IPS-20b (cell line): ENCODE measurements at regions not wholly inside any gene's neighbourhood (a gene's known extent, or its start where the extent isn't known, plus 50 kb on each side); places are given as distances from the start of the nearest gene placed in this dataset.

Experiments used
- H3K27ac ChIP-seq: one replicate; pipeline ENCODE4 v1.5.1; 2013; ENCODE audit warnings: low read length
- H3K27me3 ChIP-seq: 2 replicates; pipeline ENCODE4 v1.6.1; 2013; ENCODE audit warnings: mild to moderate bottlenecking, low read length, inconsistent platforms; ENCODE audit not compliant: insufficient read depth
- H3K36me3 ChIP-seq: 2 replicates; pipeline ENCODE4 v1.6.1; 2013; ENCODE audit warnings: low read depth, mild to moderate bottlenecking, inconsistent platforms, low read length, moderate library complexity; ENCODE audit not compliant: insufficient read depth
- H3K4me1 ChIP-seq: 2 replicates; pipeline ENCODE4 v1.6.1; 2013; ENCODE audit warnings: mild to moderate bottlenecking, control low read depth, inconsistent platforms, low read length, moderate library complexity; ENCODE audit not compliant: insufficient read depth
- H3K4me3 ChIP-seq: 2 replicates; pipeline ENCODE4 v1.5.1; 2013; ENCODE audit warnings: mild to moderate bottlenecking, low read length, inconsistent platforms
- H3K9ac ChIP-seq: 2 replicates; pipeline ENCODE4 v1.6.1; 2013; ENCODE audit warnings: low read depth, mild to moderate bottlenecking, inconsistent platforms, low read length, moderate library complexity
- H3K9me3 ChIP-seq: 2 replicates; pipeline ENCODE4 v1.6.1; 2013; ENCODE audit warnings: mild to moderate bottlenecking, low read depth, low read length, inconsistent platforms; ENCODE audit not compliant: insufficient read depth

GRCh38 chr11:122340607-122341290 is 224.7 kb upstream of the BLID start:
- Histone ChIP-seq H3K4me3 (no peak overlapping the region), H3K9me3 (no peaks in the 10 kb centered on the region), H3K27me3 (no peaks in the 10 kb centered on the region), H3K4me1 (no peaks in the 10 kb centered on the region), H3K9ac (no peak overlapping the region), H3K27ac (no peak overlapping the region), H3K36me3 (no peaks in the 10 kb centered on the region)

- Histone ChIP-seq H3K27me3 (no peaks in the 10 kb centered on the region), H3K9me3 (no peaks in the 10 kb centered on the region), H3K9ac (no peak overlapping the region), H3K4me1 (no peaks in the 10 kb centered on the region), H3K4me3 (no peak overlapping the region), H3K27ac (no peak overlapping the region), H3K36me3 (no peaks in the 10 kb centered on the region)
Measured at GRCh38 chr11:122339436-122340060, 223.5 kb upstream of the BLID start.

GRCh38 chr11:122337704-122338103 is 221.7 kb upstream of the BLID start:
- H3K9me3 ChIP-seq: no peaks in the 10 kb centered on the region
- no peak overlapping the region for H3K9ac ChIP-seq
- no peaks in the 10 kb centered on the region for H3K27me3 ChIP-seq
- no peaks in the 10 kb centered on the region for H3K36me3 ChIP-seq
- H3K4me3 ChIP-seq: no peak overlapping the region
- no peak overlapping the region for H3K27ac ChIP-seq
- no peaks in the 10 kb centered on the region for H3K4me1 ChIP-seq

GRCh38 chr11:122337241-122337640 is 221.2 kb upstream of the BLID start:
- no peak overlapping the region for H3K9ac ChIP-seq
- no peaks in the 10 kb centered on the region for H3K36me3 ChIP-seq
- H3K27ac ChIP-seq: no peak overlapping the region
- no peak overlapping the region for H3K4me3 ChIP-seq
- H3K4me1 ChIP-seq: no peaks in the 10 kb centered on the region
- no peaks in the 10 kb centered on the region for H3K9me3 ChIP-seq
- H3K27me3 ChIP-seq: no peaks in the 10 kb centered on the region

GRCh38 chr11:122336706-122337105 is 220.7 kb upstream of the BLID start:
- Histone ChIP-seq H3K36me3 (no peaks in the 10 kb centered on the region), H3K4me3 (no peak overlapping the region), H3K27me3 (no peaks in the 10 kb centered on the region), H3K9ac (no peak overlapping the region), H3K4me1 (no peaks in the 10 kb centered on the region), H3K27ac (no peak overlapping the region), H3K9me3 (no peaks in the 10 kb centered on the region)

GRCh38 chr11:122334546-122335339 is 218.7 kb upstream of the BLID start:
- Histone ChIP-seq H3K36me3 (no peaks in the 10 kb centered on the region), H3K27me3 (peaks cover 6% of the 10 kb centered on the region), H3K9ac (no peak overlapping the region), H3K4me1 (no peaks in the 10 kb centered on the region), H3K9me3 (no peaks in the 10 kb centered on the region), H3K27ac (no peak overlapping the region), H3K4me3 (no peak overlapping the region)

GRCh38 chr11:122333467-122333866 is 217.5 kb upstream of the BLID start:
- H3K36me3 ChIP-seq: no peaks in the 10 kb centered on the region
- H3K9me3 ChIP-seq: no peaks in the 10 kb centered on the region
- no peak overlapping the region for H3K9ac ChIP-seq
- H3K27ac ChIP-seq: no peak overlapping the region
- no peak overlapping the region for H3K4me3 ChIP-seq
- no peaks in the 10 kb centered on the region for H3K4me1 ChIP-seq
- H3K27me3 ChIP-seq: peaks cover 19% of the 10 kb centered on the region

GRCh38 chr11:122331079-122331478 is 215.1 kb upstream of the BLID start:
- Histone ChIP-seq H3K4me3 (no peak overlapping the region), H3K9ac (no peak overlapping the region), H3K9me3 (no peaks in the 10 kb centered on the region), H3K4me1 (peaks cover 10% of the 10 kb centered on the region; the same call in 1 of the 2 replicates), H3K27me3 (peaks cover 43% of the 10 kb centered on the region), H3K36me3 (no peaks in the 10 kb centered on the region), H3K27ac (no peak overlapping the region)

- Histone ChIP-seq H3K27ac (no peak overlapping the region), H3K9ac (no peak overlapping the region), H3K4me1 (peaks cover 10% of the 10 kb centered on the region; the same call in 1 of the 2 replicates), H3K36me3 (no peaks in the 10 kb centered on the region), H3K9me3 (no peaks in the 10 kb centered on the region), H3K27me3 (peaks cover 49% of the 10 kb centered on the region), H3K4me3 (no peak overlapping the region)
Measured at GRCh38 chr11:122330279-122330965, 214.4 kb upstream of the BLID start.

- Histone ChIP-seq H3K4me3 (peak overlapping the region; percentile 12; the same call in 1 of the 2 replicates), H3K27me3 (peaks cover 55% of the 10 kb centered on the region), H3K4me1 (peaks cover 10% of the 10 kb centered on the region; the same call in 1 of the 2 replicates), H3K9me3 (no peaks in the 10 kb centered on the region), H3K27ac (no peak overlapping the region), H3K9ac (no peak overlapping the region), H3K36me3 (no peaks in the 10 kb centered on the region)
Measured at GRCh38 chr11:122327528-122327927, 211.5 kb upstream of the BLID start.

GRCh38 chr11:122323754-122324421 is 207.9 kb upstream of the BLID start:
- Histone ChIP-seq H3K27ac (no peak overlapping the region), H3K36me3 (no peaks in the 10 kb centered on the region), H3K4me3 (no peak overlapping the region), H3K9me3 (no peaks in the 10 kb centered on the region), H3K4me1 (peaks cover 22% of the 10 kb centered on the region; the same call in 1 of the 2 replicates), H3K27me3 (peaks cover 40% of the 10 kb centered on the region), H3K9ac (no peak overlapping the region)
